NB4 (cell line): ENCODE measurements at regions not wholly inside any gene's neighbourhood (a gene's known extent, or its start where the extent isn't known, plus 50 kb on each side); places are given as distances from the start of the nearest gene placed in this dataset.

ENCODE experiments used
- DNase-seq: peaks from one replicate; pipeline ENCODE4 v3.0.0; 2010; ENCODE audit warnings: low read depth
- H3K4me3 ChIP-seq: one replicate; pipeline ENCODE4 v1.5.1; 2011; ENCODE audit warnings: mild to moderate bottlenecking, low read depth, low read length, moderate library complexity
- MYC ChIP-seq: IDR thresholded peaks from 2 replicates; pipeline ENCODE4 v1.6.1; 2011; ENCODE audit warnings: low read depth, low read length
- POLR2A ChIP-seq: IDR thresholded peaks from 2 replicates; pipeline ENCODE4 v1.6.1; 2011; ENCODE audit warnings: mild to moderate bottlenecking; ENCODE audit not compliant: insufficient read length; ENCODE audit errors: extremely low read depth
- TF ChIP-seq, protein P1 (sequence below): IDR thresholded peaks from 2 replicates; pipeline ENCODE4 v1.6.1; 2011; ENCODE audit warnings: low read depth, low read length
- TF ChIP-seq, protein P2 (sequence below): IDR thresholded peaks from one replicate; pipeline ENCODE4 v1.5.1; 2012; ENCODE audit warnings: low read depth, low read length

DNA sequence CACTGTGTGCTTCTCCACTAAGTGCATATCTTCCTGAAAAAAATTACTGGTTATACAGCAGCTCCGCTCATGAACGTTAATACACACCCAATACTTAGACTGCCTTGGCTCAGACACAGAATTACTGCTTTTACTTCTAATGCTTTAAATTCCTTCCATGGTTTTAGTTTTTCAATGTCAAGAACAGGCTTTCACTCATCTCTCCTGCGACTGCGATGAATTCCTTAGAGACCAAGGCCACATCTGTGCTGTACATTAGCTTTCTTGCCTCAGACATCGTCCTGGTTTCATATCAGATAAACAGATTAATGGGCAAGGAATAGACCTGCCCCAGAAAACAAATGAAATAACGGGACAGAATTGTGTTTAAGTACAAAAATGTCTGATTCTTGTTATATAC, 120.2 kb downstream of the CYP26A1 start:
- H3K4me3 ChIP-seq = no peak overlapping the region
- TF ChIP-seq, protein P1, sequence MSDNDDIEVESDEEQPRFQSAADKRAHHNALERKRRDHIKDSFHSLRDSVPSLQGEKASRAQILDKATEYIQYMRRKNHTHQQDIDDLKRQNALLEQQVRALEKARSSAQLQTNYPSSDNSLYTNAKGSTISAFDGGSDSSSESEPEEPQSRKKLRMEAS = no peak
- TF ChIP-seq, protein P2, sequence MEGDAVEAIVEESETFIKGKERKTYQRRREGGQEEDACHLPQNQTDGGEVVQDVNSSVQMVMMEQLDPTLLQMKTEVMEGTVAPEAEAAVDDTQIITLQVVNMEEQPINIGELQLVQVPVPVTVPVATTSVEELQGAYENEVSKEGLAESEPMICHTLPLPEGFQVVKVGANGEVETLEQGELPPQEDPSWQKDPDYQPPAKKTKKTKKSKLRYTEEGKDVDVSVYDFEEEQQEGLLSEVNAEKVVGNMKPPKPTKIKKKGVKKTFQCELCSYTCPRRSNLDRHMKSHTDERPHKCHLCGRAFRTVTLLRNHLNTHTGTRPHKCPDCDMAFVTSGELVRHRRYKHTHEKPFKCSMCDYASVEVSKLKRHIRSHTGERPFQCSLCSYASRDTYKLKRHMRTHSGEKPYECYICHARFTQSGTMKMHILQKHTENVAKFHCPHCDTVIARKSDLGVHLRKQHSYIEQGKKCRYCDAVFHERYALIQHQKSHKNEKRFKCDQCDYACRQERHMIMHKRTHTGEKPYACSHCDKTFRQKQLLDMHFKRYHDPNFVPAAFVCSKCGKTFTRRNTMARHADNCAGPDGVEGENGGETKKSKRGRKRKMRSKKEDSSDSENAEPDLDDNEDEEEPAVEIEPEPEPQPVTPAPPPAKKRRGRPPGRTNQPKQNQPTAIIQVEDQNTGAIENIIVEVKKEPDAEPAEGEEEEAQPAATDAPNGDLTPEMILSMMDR = no peak
- TF ChIP-seq POLR2A = no peak
- TF ChIP-seq MYC = no peak
- no peak for DNase-seq

DNA sequence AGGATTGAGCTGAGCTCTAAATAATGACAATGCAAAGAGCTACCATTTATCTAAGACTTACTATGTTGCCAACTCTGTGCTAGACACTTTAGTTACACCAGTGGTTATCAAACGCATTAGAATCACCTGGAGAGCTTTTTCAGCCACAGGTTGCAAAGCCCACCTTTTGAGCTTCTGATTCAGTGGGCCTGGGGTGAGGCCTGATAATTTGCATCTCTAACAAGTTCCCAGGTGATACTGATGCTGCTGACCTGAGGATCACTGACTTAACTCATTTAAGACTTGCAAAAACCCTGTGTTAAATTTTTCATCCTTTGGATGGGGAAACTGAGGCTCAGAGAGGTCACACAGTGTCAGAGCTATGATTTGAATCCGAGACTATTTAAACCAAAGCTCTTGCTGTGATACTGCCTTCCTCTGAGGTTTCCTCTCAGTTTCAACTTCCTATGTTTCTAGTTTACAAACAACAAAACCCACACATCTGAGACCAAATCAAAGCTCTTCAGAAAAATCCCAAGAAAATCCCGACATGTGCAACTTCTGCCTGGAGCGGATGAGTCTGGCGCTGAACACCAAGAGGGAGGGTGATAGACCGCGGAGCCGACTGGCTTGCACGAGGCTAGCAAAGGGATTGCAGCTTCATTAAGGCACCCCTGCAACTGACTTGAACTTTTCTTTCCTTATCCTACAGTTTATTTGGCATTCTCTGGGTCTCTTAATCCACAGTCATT, 124.9 kb downstream of the CYP26A1 start:
- no peak for DNase-seq
- TF ChIP-seq, protein P2 = no peak
- TF ChIP-seq MYC (no peak), POLR2A (no peak)
- TF ChIP-seq, protein P1 = no peak
- peak overlapping the region; percentile 32 for H3K4me3 ChIP-seq

DNA sequence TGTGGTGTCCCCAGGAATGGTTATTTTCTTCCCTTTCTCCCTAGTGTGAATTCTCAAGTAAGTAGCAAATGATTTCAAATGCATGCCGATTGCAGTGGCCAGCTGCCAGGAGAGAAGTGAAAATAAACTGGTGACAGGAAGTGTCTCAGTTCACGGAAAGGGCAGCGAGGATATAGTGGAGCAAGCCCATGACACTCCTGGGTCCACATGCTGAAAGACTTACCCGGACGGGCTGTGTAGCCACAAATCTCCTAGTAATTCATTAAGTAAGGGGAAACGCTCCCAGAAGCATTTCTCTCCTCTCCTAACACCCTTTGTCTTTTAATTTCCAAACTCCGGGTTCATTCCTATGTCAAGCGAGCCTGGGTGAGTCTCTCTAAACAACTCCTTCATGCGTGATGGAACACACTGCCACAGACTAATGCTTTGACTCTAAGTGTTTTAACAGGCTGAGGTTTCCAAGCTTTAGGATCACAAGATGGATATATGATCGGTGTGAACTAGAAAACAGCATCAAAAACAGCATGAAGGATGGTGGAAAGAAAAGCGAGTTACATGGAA, 125.6 kb downstream of the CYP26A1 start:
- TF ChIP-seq, protein P1 = peak; percentile 43; the same call in 1 of the 2 replicates
- TF ChIP-seq, protein P2 = no peak
- H3K4me3 ChIP-seq = peak overlapping the region; percentile 32
- DNase-seq = peak; percentile 74

DNA sequence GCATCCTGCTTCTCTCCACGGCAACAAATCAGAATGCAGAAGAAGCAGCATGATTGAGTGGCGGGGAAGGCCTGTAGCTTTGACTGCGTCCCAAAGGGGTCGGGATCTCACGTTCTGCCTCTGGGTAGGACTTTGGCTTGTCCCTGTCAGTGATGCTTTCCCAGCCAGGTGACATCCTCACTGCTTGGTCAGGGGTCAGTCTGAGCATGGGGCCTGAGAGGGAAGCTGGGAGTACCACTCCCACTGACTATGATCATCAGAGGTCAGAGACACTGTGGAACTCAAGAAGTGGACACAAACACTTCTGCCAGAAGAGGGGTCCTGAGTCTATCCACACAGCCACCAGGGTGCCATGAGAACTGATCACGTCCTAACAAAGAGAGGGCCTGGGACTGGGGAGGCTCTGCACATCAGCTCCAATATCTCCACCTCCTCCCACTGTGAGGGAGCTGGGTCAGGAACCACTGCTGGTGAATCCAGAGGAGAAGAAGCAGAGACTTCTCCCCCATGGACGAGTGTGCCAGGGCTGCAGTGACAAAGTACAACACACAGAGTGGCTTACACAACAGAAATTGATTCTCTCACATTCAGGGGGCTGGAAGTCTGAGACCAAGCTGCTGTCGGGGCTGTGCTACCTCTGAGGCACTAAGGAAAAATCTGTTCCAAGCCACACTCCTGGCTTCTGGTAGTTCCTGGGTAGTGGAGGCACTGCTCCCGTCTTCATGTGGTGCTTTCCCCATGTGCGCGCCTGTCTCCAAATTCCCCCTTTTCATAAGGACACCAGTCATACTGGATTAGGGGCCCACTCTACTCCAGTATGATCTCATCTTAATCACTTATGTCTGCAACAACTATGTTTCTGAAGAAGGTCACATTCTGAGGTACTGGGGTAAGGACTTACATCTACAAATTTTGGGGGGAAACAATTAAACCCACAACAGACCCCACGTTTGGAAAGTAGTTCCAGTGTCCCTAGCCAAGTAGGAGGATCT, 131.1 kb downstream of the CYP26A1 start:
- H3K4me3 ChIP-seq = no peak overlapping the region
- TF ChIP-seq, protein P1 = no peak
- TF ChIP-seq, protein P2 = no peak
- no peak for DNase-seq

DNA sequence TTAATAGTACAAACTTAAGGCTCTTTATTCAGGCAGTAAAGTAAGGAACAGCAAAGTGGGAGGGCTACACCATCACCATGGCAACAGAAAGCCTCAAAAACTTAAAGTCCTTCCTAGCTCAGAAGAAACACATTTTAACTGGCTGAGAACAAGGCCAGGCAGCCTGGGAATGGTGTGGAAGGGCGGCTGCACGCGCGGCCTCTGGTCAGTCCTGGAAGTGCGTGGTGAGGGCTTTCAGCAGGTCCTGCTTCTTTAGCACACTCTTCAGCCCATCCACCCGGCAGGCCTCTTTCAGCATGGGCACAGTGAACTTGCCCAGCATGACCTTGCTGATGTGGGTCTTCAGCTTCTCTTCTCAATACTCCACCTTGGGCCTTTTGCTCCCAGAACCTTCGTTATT, 133.0 kb downstream of the CYP26A1 start:
- TF ChIP-seq POLR2A = no peak
- TF ChIP-seq, protein P2 = no peak
- TF ChIP-seq, protein P1 = no peak
- TF ChIP-seq MYC = no peak
- H3K4me3 ChIP-seq = no peak overlapping the region
- no peak for DNase-seq
